ENCODE measurements at regions not wholly inside any gene's neighbourhood (a gene's known extent, or its start where the extent isn't known, plus 50 kb on each side); places are given as distances from the start of the nearest gene placed in this dataset.
A peak's percentile ranks its signal among the peaks of the same experiment; 100 is the strongest.

DNA sequence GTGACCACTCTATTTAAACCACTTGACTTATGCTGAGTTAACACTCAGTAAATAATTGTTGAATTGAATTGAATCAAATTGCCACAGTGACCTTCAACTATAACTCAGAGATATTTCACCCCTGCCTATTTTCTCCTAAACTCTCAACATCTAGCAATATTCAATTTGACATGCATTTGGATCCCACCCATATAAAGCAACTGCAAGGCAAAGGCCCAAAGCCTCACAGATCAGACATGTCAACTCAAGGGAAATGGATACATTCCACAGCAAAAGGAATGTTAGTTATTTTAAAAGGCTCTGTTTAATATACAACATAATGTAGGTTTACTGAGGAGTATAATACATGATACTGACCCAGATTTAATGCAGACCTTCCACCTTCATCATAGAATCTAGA is 107.4 kb downstream of the KCTD12 start:
- TF ChIP-seq, protein P1, sequence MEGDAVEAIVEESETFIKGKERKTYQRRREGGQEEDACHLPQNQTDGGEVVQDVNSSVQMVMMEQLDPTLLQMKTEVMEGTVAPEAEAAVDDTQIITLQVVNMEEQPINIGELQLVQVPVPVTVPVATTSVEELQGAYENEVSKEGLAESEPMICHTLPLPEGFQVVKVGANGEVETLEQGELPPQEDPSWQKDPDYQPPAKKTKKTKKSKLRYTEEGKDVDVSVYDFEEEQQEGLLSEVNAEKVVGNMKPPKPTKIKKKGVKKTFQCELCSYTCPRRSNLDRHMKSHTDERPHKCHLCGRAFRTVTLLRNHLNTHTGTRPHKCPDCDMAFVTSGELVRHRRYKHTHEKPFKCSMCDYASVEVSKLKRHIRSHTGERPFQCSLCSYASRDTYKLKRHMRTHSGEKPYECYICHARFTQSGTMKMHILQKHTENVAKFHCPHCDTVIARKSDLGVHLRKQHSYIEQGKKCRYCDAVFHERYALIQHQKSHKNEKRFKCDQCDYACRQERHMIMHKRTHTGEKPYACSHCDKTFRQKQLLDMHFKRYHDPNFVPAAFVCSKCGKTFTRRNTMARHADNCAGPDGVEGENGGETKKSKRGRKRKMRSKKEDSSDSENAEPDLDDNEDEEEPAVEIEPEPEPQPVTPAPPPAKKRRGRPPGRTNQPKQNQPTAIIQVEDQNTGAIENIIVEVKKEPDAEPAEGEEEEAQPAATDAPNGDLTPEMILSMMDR (conservative IDR thresholded peaks at IDR 0.05; ENCODE audit: low read depth, low read length): no peak
- H3K4me3 ChIP-seq (ENCODE audit: low read length): no peak overlapping the region
- peak; percentile 16 for DNase-seq (ENCODE audit: low read depth)

DNA sequence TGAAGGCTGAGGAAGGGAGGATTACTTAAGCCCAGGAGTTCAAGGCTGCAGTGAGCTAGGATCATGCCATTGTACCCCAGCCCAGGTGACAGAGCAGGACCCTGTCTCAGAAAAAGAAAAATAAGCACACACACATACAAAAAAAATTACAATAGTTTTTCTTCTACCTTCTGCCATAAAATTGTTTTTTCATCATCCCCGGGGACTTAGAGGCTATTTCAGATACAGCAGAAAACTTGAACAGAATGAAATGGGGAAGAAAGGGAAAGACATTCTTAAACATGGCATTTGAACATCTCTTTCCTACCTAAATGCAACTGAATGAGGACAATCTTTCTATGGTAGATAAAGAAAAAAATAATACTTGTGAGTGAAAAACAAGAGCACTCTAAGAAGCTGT is 109.1 kb downstream of the KCTD12 start:
- H3K4me3 ChIP-seq (ENCODE audit: low read length): no peak overlapping the region
- no peak for DNase-seq (ENCODE audit: low read depth)
- TF ChIP-seq, protein P1 (conservative IDR thresholded peaks at IDR 0.05; ENCODE audit: low read depth, low read length): no peak

DNA sequence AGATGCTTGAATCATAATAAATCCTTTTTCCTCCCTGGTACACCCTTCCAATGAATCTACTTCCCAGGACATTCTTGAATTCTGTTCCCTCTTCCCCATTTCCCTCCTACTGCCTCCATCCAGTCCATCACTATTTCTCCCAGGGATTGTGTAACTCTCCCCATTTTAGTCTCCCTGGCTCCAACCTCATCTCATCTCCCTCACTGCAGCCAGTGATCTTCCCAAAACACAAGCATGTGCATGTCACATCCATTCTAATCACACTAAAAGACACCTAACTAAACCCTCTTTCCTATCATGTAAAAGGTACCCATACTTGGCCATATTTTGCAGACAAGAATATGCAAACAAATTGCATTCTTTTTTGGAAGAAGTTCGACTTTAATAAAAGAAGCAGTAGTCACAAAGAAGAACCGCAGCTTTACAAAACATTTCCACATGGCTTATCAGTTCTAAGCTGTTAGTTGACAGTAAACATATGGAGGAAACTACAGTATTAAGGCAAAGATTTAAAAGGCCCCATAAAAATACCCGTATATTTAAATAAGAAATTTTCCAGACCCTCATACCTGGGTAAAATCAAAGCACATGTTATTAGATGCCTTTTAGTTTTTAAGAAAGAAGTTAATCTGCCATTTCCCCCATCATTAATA is 111.0 kb downstream of the KCTD12 start:
- TF ChIP-seq, protein P1 (conservative IDR thresholded peaks at IDR 0.05; ENCODE audit: low read depth, low read length): no peak
- DNase-seq (ENCODE audit: low read depth): no peak
- H3K4me3 ChIP-seq (ENCODE audit: low read length): no peak overlapping the region

DNA sequence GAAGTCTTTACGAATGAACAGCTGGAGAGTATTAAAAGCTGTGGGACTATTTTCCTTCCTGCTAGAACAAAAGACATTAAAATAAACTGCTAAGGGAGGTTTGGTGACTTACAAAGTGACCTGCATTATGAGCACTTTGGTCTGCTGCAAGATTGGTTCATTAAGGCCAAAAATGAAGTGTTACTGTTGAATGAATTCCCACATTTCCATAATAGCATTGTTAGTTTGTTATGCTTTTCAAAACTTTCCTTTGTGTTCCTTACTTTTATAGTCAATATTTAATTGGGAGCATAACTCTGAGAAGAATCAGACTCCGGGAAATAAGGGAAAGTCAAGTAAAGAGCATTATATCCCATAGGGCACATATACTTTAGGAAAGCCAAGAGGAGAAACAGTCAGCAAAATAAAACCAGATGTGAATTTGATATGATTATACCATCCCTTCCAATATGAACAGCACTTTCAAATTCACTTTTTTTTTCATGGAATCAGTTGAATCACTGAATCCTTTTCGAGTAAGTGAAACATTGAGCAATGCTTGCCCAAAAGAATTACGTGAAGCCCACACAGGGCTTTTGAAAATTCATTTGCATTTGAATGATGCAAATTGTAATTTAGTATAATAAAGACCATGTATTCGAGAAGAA is 112.6 kb downstream of the KCTD12 start:
- no peak overlapping the region for H3K4me3 ChIP-seq (ENCODE audit: low read length)
- TF ChIP-seq, protein P1 (conservative IDR thresholded peaks at IDR 0.05; ENCODE audit: low read depth, low read length): no peak
- no peak for DNase-seq (ENCODE audit: low read depth)

DNA sequence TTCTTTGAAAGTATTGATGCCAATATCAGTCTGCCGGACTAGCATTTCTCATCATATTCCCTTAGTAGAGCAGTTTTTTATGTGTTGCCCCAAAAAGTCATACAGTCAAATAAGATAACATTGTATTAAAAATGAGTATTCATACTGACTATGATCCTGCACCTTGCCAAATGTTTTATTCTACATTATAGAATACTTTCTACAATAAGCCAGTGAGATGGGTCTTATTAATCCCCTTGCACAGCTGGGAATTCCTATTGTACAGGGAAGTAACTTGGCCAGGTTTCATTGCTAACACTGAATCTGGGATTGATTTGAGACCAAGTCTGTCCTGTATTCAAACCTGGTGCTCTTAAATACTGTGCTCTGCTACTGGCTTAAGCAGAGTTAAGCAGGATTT is 114.0 kb downstream of the KCTD12 start:
- TF ChIP-seq, protein P1 (conservative IDR thresholded peaks at IDR 0.05; ENCODE audit: low read depth, low read length): no peak
- DNase-seq (ENCODE audit: low read depth): no peak
- H3K4me3 ChIP-seq (ENCODE audit: low read length): no peak overlapping the region

DNA sequence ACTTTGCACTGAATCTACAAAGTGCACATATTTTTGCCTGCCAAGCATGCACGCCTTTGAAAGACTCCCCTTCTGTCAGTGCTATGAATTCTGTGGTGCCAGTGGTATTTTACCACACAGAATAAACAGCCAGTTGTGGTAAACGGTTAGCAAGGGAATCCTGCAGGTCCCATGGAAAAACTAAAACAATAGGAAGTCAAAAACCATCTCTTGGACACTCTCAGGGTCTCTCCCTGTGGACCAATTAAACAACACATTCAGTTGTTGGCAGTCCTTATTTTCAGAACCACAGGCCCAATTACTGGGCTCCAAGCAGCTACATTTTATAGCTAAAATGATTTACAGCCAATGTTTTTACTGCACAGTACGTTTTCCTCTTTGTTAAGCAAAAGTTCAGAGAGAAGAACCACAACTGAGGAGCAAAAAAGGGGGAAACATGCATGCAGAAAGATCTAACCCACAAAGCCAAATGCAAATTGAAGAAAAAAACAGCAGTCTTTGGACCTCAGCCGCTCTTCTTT is 116.9 kb downstream of the KCTD12 start:
- TF ChIP-seq, protein P1 (conservative IDR thresholded peaks at IDR 0.05; ENCODE audit: low read depth, low read length): no peak
- no peak overlapping the region for H3K4me3 ChIP-seq (ENCODE audit: low read length)
- DNase-seq (ENCODE audit: low read depth): no peak

DNA sequence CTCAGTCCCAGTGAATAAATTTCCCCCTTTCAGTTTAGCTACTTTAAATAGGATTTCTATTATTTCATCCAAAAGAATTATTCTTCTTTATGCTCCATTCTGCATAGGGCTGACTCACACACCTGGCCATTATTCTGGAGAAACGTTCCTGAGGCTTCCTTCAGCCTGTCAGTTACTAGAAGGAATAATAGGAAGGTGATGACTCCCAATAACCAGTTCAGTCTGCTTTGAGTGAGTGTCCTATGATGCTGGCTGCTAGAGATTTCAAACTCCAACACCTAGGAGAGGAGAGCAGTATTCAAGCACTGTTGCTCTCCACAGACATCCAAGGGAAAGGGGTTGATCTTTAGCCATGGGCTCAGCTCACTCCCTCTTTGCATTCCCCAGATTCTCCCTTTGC is 117.8 kb downstream of the KCTD12 start:
- no peak overlapping the region for H3K4me3 ChIP-seq (ENCODE audit: low read length)
- TF ChIP-seq, protein P1 (conservative IDR thresholded peaks at IDR 0.05; ENCODE audit: low read depth, low read length): no peak
- no peak for DNase-seq (ENCODE audit: low read depth)
